Caki2 (cell line): ENCODE measurements at regions not wholly inside any gene's neighbourhood (a gene's known extent, or its start where the extent isn't known, plus 50 kb on each side); places are given as distances from the start of the nearest gene placed in this dataset.
"Not testable (repeated sequence)": the region's sequence is repeated elsewhere in the genome, so short reads cannot be mapped to it uniquely, and the experiment has no call there.

Experiments used
- DNase-seq: peaks from one replicate; pipeline ENCODE4 v3.0.0-alpha.2; 2015; ENCODE audit warnings: low read depth
- in situ Hi-C: cut with HindIII; loops from 2 replicates; pipeline ENCODE4 v1.10.0; 2016; ENCODE audit warnings: low sequenced_read_pairs, low pct_unique_long_range_greater_than_20kb, mixed read lengths

GRCh38 chr1:95754412-95754811 is 520.4 kb downstream of the RWDD3 start:
- in situ Hi-C loops = no loop called here
- DNase-seq = no peak

DNA sequence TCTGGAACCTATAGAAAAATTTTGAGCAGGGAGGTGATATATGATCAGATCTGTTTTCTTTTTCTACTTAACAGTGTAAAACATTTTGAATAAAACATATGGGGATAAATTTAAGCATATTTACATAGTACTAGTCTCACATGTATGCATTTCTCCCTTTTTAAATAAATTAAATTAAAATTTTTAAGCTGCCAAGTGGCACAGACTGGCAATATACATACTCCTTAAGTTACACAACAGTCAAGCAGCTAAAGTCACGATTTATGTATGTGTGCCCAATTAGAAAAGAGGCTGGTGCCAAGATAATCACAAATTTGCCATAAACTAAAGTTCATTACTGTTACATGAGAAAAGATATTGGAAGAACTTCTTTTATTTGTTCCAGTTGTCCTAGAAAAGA is 532.0 kb downstream of the RWDD3 start:
- in situ Hi-C loops = no loop called here
- no peak for DNase-seq

- in situ Hi-C loops = no loop called here
- DNase-seq = no peak
These were observed 536.6 kb downstream of the RWDD3 start for GRCh38 chr1:95770581-95770980.

DNA sequence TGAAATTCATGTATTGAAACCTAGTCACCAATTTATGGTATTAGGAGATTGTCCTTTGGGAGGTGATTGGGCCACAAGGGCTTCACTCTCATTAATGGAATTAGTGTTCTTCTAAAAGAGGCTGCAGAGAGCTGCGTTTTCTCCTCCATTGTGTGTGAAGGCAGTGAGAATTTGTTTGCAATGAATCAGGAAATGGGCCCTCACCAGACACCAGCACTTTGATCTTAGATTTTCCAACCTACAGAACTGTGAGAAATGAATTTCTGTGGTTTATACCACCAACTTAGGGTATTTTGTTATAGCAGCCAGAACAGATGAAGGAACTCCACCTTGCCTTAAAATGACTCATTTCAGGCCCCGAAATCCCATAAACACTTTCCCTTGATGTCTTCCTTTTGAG is 544.2 kb downstream of the RWDD3 start:
- in situ Hi-C loops = no loop called here
- no peak for DNase-seq

DNA sequence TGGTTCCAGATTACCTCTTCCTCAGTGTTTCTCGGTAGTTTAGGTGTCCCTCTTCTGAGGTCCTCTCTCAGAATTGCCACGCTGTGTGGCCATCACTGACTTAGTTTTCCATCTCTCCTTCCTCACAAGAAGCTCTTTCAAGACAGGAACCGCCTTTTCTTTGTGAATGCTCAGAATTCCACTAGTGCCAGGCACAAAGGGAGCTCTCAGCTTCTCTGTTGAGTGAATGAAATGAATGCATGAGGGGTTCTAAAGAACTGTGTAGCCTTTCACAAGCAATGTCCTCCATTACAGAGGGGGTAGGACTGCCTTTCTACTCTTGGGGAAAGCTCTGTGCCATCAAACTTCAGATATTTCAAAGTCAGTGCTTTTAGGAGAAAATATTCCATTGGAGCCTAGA is 546.8 kb downstream of the RWDD3 start:
- DNase-seq = no peak
- in situ Hi-C loops = no loop called here

DNA sequence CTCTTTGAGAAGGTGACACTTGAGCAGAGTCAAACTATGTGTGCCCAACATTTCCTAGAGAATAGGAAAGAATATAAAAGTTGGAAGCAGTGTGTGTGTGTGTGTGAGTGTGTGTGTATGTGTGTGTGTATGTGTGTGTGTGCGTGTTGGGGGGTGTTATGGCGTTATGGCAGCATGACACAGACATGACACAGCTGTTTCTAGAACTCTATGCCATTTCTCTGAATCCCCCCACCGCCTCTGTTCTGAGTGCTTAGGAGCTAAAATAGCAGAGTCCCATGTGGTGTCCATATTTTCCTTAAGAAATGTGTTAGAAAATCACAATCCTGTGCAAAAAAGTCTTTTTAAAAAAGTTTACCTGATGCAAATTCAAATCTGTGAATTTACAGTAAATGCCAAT is 556.1 kb downstream of the RWDD3 start:
- in situ Hi-C loops = no loop called here
- DNase-seq = no peak

DNA sequence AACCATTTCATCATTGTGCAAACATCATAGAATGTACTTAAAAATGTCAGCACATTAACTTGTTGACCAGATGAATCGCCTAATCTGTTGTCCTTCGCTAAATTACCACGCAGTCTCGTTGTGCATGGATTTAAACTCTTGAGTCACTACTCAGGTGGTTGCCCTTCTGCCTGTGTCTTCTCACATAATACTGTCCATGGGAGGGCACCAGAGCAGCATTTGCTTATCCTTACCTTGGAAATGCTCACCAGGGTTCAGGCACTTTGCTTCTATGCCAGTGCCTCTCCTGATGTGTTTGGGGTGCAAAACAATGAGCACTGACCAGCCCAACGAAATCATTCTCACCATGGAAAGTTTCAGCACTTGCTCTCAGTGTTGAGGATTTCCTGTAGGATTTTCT is 559.9 kb downstream of the RWDD3 start:
- no peak for DNase-seq

GRCh38 chr1:95797761-95798160 is 563.8 kb downstream of the RWDD3 start:
- in situ Hi-C loops, DNase-seq: not testable (repeated sequence)

More for the DNA sequence above, 559.9 kb downstream of the RWDD3 start:
- in situ Hi-C loops = no loop called here

DNA sequence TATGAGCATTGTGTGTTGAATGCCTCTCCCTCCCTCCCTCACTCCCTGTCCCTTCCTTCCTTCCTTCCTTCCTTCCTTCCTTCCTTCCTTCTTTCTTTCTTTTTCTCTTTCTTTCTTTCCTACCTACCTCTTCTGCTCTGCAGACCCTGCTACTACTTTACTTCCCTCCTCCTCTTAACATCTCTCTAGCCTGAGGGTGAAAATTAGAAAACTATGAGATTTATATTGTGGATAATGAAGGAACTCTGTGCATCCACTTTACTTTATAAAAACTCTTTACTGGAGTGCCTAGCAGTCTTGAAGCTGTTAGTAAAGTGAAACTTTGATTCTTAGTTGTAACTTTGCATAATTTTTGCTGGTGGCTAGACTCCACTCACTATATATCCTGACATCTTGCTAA is 572.2 kb downstream of the RWDD3 start:
- in situ Hi-C loops = no loop called here
- no peak for DNase-seq

- DNase-seq = no peak
- in situ Hi-C loops = no loop called here
These were observed 575.4 kb downstream of the RWDD3 start for GRCh38 chr1:95809391-95809790.

DNA sequence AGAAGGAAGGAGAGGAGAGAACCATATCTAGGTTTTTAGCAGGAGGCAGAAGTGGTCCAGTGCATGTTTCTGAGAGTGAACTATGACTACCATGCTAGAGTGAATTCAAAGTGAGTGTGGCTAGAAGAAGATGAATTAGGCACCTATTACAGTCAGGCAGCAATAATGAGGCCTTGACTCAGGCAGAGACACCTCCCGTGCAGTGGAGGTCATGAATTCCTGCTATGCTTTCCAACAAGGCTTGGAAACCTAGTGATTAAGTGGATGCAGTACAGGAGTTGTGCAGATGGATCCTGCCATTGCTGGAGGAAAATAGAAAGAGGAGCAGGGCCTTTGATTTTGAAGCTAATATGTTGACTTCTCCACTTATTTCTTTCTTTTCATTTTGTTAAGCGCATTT is 581.5 kb downstream of the RWDD3 start:
- no peak for DNase-seq
- in situ Hi-C loops = no loop called here

- in situ Hi-C loops = no loop called here
- no peak for DNase-seq
These were observed 595.5 kb downstream of the RWDD3 start for GRCh38 chr1:95829556-95829955.

DNA sequence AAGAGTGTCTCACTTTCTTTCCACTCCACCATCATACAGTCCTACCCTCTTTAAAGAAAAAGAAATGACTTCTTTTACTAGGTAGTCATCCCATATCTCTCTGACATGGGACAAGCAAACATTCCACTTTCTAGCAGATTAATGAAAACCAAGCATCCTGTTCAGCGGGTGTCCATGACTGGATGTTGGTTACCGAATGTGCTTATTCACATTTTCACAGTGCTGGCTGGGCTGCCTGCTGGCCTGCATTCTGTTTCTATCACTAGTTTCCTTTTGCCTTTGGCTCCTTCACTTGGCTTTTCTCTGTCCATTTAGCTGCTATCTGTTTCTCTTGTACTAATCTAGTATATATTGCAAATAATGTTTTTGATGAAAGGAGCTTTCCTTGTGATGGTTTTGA is 598.4 kb downstream of the RWDD3 start:
- no peak for DNase-seq
- in situ Hi-C loops = no loop called here

DNA sequence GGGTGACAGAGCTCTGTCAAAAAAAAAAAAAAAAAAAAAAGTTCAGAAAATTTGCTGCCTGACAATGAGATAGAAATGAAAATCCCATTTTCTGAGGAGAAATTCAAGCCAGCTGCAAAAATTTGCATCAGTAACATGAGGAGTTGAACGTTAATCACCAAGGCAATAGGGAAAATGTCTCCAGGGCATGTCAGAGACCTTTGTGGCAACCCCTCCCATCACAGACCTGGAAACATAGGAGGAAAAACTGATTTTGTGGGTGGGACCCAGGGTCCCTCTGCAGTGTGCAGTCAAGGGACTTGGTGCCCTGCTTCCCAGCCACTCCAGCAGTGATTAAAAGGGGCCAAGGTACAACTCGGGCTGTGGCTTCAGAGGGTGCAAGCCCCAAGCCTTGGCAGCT is 615.4 kb downstream of the RWDD3 start:
- no peak for DNase-seq
- in situ Hi-C loops = no loop called here

DNA sequence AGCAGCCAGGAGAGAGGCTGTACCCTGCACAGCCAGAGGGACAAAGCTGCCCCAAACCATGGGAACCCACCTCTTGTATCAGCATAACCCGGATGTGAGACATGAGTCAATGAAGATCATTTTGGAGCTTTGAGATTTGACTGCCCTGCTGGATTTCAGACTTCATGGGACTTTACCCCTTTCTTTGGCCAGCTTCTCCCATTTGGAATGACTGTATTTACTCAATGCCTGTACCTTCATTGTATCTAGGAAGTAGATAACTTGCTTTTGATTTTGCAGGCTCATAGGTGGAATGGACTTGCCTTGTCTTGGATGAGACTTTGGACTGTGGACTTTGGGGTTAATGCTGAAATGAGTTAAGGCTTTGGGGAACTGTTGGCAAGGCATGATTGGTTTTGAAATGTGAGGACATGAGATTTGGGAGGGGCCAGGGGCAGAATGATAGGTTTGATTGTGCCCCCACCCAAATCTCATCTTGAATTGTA is 616.2 kb downstream of the RWDD3 start:
- in situ Hi-C loops = no loop called here
- no peak for DNase-seq

- no peak for DNase-seq
- in situ Hi-C loops = no loop called here
These were observed 616.8 kb downstream of the RWDD3 start for GRCh38 chr1:95850763-95851162.

- in situ Hi-C loops = no loop called here
- no peak for DNase-seq
These were observed 618.6 kb downstream of the RWDD3 start for GRCh38 chr1:95852483-95853070.

DNA sequence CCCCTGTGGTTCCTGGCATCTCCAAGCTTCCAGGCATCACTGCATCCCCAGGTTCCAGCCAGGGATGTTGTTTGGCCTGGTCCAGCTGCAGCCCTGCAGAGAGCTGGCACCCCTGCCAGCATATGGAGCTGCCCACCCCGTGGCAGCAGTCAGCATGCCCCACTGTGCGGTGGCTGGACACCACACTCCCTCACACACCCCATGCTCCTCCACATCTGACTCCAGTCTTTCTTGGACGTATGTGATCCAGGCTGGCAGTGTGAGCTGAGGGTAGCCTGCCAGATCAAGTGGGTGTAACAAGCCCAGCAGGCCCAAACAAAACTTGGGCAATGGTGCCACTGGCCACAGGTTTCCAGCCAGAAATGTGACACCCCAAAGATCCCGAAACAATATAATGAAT is 620.4 kb downstream of the RWDD3 start:
- in situ Hi-C loops = no loop called here

DNA sequence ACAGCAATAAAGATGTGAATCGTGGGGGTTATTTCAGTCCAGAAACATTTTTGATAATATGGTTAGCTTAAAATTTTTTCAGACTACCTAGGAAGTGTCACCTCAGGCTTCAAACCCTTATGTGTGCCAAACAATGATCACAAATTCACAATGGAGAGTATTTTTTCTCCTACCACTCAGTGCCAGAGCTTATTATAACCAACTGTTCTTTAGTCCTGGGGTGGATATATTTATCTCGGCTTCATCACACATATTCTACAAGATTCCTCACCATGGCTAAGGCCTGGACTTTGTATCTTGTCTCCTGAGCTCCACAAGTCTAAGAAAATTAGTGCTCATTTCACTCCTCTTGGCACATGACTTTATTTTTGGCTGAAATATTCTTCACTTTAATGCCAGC is 629.1 kb downstream of the RWDD3 start:
- in situ Hi-C loops = no loop called here
- DNase-seq = no peak

More for the DNA sequence above, 620.4 kb downstream of the RWDD3 start:
- no peak for DNase-seq

- in situ Hi-C loops = no loop called here
- no peak for DNase-seq
These were observed 631.8 kb downstream of the RWDD3 start for GRCh38 chr1:95865769-95866168.

DNA sequence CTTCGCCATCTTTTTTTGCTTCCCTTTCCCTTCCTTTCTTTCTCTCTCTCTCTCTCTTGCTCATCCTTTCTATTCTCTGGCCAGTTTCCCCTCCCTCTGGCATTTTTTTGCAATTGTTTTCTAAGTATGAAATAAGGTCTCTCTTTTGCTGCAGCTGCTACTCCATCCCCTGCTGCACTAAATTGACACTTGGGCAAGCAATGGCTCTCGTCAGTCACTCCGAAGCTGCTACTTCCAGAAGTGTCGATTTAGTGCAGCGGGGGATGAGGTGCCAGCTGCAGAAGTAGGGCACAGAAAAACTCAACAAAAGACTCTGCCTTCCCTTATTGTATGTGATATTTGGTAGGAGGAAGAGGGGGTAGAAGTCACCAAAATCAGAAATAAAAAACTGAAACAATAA is 642.3 kb downstream of the RWDD3 start:
- in situ Hi-C loops = no loop called here
- DNase-seq = no peak
